NCI-H1694 treated with DMSO at 0.1 percent for 48 hours (cell line): ENCODE measurements at regions not wholly inside any gene's neighbourhood (a gene's known extent, or its start where the extent isn't known, plus 50 kb on each side); places are given as distances from the start of the nearest gene placed in this dataset.

Experiments
- DNase-seq: peaks from one replicate; lab custom pipeline; 2025; lab: John Stamatoyannopoulos, UW

GRCh38 chr21:38156200-38156599, 100.6 kb upstream of the KCNJ15 start:
- no peak for DNase-seq

- DNase-seq, result peak; percentile 79
These were observed 97.4 kb upstream of the KCNJ15 start for GRCh38 chr21:38159355-38159754.

DNA sequence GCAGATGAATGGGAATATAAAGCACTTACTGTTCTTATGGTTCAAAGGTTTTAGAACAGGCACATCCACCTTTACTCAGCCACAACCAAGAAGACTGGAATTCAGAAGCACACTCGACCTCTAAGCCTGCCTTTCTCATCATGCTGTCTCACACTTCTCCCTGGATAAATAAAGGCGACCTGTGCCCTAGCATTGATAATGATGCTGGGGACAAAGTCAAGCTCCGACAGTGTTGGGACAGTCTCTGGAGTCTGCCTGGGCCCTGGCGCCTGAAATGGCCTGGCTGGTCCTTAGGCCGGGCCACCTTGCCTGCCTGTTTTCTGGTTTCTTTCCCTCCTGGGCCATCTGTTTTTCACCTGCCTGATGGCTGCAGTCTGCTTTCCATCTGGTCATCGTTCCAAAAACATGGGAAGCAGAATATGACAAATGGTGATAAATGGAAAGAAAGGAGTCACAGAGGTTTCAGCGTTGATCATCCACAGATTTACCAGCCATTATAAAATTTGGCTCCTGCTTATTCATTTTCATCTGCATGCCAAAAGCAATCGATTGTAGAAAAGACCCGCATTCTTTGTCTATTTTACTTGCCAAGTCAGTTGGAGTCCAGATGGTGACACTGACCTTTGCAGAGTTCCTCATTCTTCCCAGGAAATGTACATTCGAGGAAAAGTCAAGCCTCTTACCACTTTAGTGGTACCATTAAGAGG, 91.2 kb upstream of the KCNJ15 start:
- DNase-seq, result peak; percentile 42

GRCh38 chr21:38166173-38166535, 90.6 kb upstream of the KCNJ15 start:
- DNase-seq, result no peak

DNA sequence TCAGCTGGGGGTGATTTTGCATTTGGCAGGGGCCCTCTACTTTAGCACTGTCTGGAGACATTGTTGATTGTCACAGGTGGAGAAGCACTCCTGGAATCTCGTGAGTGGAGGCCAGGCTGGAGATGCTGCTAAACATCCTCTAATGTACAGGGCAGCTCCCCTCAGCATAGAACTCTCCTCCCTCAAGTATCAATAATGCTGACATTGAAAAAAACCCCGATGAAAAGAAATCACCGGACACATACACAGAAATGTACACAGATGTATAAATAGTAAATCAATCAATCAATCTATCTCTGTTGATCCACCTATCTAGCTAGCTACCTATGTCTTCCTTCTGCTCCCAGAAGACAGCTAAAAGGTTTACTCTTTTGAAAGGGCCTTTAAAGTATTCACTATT, 89.4 kb upstream of the KCNJ15 start:
- DNase-seq, result no peak

GRCh38 chr21:38170283-38170682, 86.5 kb upstream of the KCNJ15 start:
- DNase-seq, result no peak

GRCh38 chr21:38170704-38171682, 85.8 kb upstream of the KCNJ15 start:
- no peak for DNase-seq

DNA sequence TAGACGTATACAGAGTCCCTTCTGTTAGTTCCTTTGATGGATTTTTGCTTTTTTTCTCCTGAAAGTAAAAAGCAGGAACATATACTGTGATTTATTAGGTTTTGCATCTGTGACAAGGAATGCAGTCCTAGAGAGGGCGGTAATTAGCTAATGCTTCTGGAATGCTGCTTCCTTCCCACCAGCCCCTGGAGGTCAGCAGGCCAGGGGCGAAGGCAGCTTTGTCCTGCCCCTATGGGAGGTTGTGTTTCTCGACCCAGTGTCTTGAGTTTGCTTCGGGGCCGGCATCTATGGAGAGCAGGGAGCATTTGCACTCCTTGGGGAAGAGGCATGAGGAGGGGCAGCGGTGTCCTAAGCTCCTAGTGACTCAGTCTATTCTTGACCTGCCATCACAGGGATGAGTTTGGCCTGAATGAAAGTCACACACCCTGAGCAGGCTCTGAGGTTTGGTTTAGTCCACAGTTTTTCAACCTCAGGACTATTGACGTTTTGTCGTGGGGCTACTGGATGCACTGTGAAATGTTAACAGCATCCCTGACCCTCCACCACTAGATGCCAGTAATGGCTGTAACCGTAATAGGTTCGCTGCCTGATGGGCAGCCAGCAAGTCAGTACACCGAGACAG, 85.0 kb upstream of the KCNJ15 start:
- DNase-seq, result no peak

- DNase-seq, result no peak
These were observed 83.3 kb upstream of the KCNJ15 start for GRCh38 chr21:38173276-38174035.

- DNase-seq, result no peak
These were observed 81.5 kb upstream of the KCNJ15 start for GRCh38 chr21:38175306-38175705.

GRCh38 chr21:38177919-38178652, 78.7 kb upstream of the KCNJ15 start:
- DNase-seq, result no peak

GRCh38 chr21:38178653-38179470, 77.9 kb upstream of the KCNJ15 start:
- no peak for DNase-seq

DNA sequence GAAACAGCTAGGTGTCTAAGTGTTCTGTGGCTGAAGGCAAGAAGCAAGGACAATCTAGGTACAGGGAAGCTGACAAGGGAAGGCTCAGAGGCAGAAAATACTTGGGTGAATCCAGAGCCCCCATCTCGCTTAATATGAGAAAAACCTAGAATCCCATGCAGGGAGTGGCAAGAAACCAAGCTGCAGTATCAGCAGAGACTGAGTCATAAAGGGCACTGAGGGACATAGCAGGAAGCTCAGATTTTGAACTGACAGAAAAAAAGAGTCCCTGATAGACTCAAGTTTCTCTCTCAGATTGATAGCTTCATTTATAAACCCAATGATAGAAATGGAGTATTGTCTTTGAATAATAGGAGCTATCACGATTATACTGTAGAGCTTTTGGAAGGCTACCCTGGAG, 77.3 kb upstream of the KCNJ15 start:
- DNase-seq, result no peak

DNA sequence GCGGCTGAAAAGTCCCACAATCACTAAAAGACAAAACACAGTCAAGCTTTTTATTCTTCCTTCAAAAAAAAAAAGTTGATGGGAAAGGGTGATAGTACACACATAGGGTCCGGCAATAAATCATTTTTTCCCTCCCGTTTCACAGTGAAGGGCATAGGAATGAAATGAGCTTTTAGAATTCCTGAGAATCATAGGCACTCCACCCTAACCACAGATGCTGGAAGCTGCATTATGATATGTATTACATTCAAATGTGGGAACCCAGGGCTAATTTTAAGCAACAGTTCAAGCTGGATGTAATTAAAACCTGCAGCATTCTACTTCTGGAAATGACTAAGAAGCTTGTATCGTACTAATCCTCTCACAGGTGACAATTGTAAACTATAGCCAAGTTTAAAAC, 75.7 kb upstream of the KCNJ15 start:
- no peak for DNase-seq

DNA sequence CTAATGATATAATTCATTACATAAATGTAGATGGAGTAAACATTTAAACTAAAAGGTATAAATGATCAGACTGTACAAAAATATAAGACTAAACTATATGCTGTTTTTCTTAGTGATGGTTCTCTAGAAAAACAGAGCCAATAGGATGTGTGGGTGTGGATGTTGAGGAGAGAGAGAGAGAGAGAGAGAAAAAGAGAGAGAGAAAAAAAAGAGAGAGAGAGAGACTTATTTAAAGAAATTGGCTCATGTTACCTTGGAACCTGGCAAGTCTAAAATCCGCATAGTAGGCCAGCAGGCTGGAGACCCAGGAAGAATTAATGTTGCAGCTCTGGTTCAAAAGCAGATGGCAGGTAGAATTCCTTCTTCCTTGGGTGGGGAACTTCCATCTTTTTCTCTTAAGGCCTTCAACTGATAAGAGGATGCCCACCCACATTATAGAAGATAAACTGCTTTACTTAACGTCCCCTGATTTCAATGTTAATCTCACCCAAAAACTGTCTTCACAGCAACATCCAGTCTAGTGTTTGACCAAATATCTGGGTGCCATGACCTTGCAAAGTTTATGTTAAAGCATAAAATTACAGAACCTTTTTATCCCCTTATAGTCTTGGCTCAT, 74.3 kb upstream of the KCNJ15 start:
- DNase-seq, result no peak

DNA sequence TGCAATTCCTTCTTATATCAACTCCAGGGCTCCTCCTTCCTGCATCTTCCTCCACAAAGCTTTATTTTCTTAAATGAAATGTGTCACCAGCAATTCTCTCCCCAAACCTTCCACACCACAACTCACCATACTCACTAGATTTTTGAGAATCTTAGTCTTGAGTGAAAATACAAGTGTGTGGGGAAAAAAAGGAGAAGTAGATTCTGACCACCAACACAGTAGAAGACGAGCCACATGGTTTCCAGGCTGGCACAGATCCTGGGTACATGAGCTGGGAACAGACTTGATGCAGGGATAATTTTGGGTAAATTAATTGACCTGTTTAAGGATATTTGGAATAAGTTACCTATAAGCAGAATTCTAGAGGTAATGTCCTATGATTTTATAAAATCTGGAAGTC, 72.8 kb upstream of the KCNJ15 start:
- no peak for DNase-seq

GRCh38 chr21:38186661-38187270, 70.0 kb upstream of the KCNJ15 start:
- no peak for DNase-seq

- DNase-seq, result no peak
These were observed 68.8 kb upstream of the KCNJ15 start for GRCh38 chr21:38188037-38188436.

DNA sequence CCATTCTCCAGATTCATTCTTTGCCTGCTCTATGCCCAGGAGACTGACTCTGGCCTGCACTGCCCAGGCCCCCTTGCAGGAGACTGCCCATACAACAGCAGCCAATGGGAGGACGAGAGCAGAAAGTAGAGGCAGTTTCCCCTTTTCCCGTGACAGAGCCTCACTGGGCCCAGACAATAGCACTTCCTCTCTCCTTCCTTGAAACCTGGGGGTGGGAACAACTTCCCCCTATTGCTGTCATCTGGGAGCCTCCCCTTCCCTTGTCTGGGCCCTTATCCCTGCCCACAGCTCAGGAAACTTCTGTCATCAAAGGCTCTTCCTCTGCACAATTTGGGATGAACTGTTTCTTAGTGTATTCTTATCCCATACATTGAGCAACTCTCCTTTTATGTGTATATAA, 60.8 kb upstream of the KCNJ15 start:
- DNase-seq, result no peak

- DNase-seq, result no peak
These were observed 54.0 kb upstream of the KCNJ15 start for GRCh38 chr21:38202811-38203210.
